Uterus (tissue), 3 donors: ENCODE measurements at regions not wholly inside any gene's neighbourhood (a gene's known extent, or its start where the extent isn't known, plus 50 kb on each side); places are given as distances from the start of the nearest gene placed in this dataset.
"Not testable (repeated sequence)": the region's sequence is repeated elsewhere in the genome, so short reads cannot be mapped to it uniquely, and the experiment has no call there.

Source experiments
- DNase-seq, 2 donors: peaks; one replicate each; pipeline ENCODE4 v3.0.0-alpha.2; 2019 to 2020
- H3K27ac ChIP-seq, 2 donors: fragments of 200-600 bp; sonication (generic); 1 replicate in 1 of 2; 2 replicates in 1 of 2; pipeline ENCODE4 v1.5.1; 2016 to 2018
- H3K27me3 ChIP-seq, 2 donors: fragments of 200-600 bp; sonication (generic); one replicate each; pipeline ENCODE4 v1.5.1; 2018 to 2019; ENCODE audit warnings: control low read depth in 1 of 2
- H3K36me3 ChIP-seq, 2 donors: fragments of 200-600 bp; sonication (generic); one replicate each; pipeline ENCODE4 v1.5.1; 2019; ENCODE audit warnings: control low read depth in 1 of 2
- H3K4me1 ChIP-seq, 2 donors: fragments of 200-600 bp; sonication (generic); one replicate each; pipeline ENCODE4 v1.5.1; 2018 to 2019; ENCODE audit warnings: control low read depth in 1 of 2
- H3K4me3 ChIP-seq, 2 donors: fragments of 200-600 bp; sonication (generic); 1 replicate in 1 of 2; 2 replicates in 1 of 2; pipeline ENCODE4 v1.5.1; 2018 to 2019; ENCODE audit warnings: mild to moderate bottlenecking in 1 of 2
- H3K9me3 ChIP-seq, 2 donors: fragments of 200-600 bp; sonication (generic); one replicate each; pipeline ENCODE4 v1.5.1; 2019; ENCODE audit warnings: control low read depth in 1 of 2
- CTCF ChIP-seq, 4 experiments: fragments of 200-600 bp in 2 of 4; fragments of 450-650 bp in 2 of 4; sonication (generic) in 2 of 4; IDR thresholded peaks; one replicate each; pipeline ENCODE4 v1.5.1; 2016 to 2019; ENCODE audit warnings: antibody characterized with exemption in 4 of 4, mild to moderate bottlenecking in 2 of 4, moderate library complexity in 1 of 4
- POLR2A ChIP-seq, 2 donors: fragments of 450-650 bp; IDR thresholded peaks; one replicate each; pipeline ENCODE4 v1.6.1; 2016; ENCODE audit warnings: antibody characterized with exemption in 2 of 2, mild to moderate bottlenecking in 1 of 2, moderate library complexity in 1 of 2
- intact Hi-C: fragments of 100-400 bp; cut with DNase I; formaldehyde crosslinking; loops from one replicate; pipeline ENCODE4 v1.15.1; 2023; ENCODE audit warnings: low total_unique reads
- donor health status: DM: yes; HTN: yes; CAD: no.

GRCh38 chr10:44116474-44116873 lies 268.4 kb downstream of the CXCL12 start:
- no peak for DNase-seq
- intact Hi-C loops: no loop called here
- Histone ChIP-seq H3K36me3 (no peaks in the 10 kb centered on the region), H3K27ac (no peak overlapping the region), H3K27me3 (no peaks in the 10 kb centered on the region), H3K9me3 (no peaks in the 10 kb centered on the region), H3K4me1 (no peaks in the 10 kb centered on the region), H3K4me3 (no peak overlapping the region)
- TF ChIP-seq POLR2A (IDR thresholded peaks at IDR 0.05): no peak
- TF ChIP-seq CTCF (IDR thresholded peaks at IDR 0.05): no peak

- Histone ChIP-seq H3K4me1 (no peaks in the 10 kb centered on the region), H3K36me3 (no peaks in the 10 kb centered on the region), H3K9me3 (no peaks in the 10 kb centered on the region), H3K27me3 (no peaks in the 10 kb centered on the region), H3K27ac (no peak overlapping the region), H3K4me3 (no peak overlapping the region)
- intact Hi-C loops: no loop called here
- DNase-seq: no peak
- no peak for TF ChIP-seq CTCF (IDR thresholded peaks at IDR 0.05)
- no peak for TF ChIP-seq POLR2A (IDR thresholded peaks at IDR 0.05)
Measured at GRCh38 chr10:44115516-44115915, 269.4 kb downstream of the CXCL12 start.

- intact Hi-C loops: no loop called here
- H3K36me3 ChIP-seq: no peaks in the 10 kb centered on the region
- DNase-seq: no peak
- TF ChIP-seq POLR2A (IDR thresholded peaks at IDR 0.05): no peak
- no peak for TF ChIP-seq CTCF (IDR thresholded peaks at IDR 0.05)
- H3K4me3 ChIP-seq: no peak overlapping the region
- no peaks in the 10 kb centered on the region for H3K27me3 ChIP-seq
- no peaks in the 10 kb centered on the region for H3K4me1 ChIP-seq
- no peaks in the 10 kb centered on the region for H3K9me3 ChIP-seq
- no peak overlapping the region for H3K27ac ChIP-seq
Measured at GRCh38 chr10:44114441-44114840, 270.5 kb downstream of the CXCL12 start.

GRCh38 chr10:44112280-44112679 lies 272.6 kb downstream of the CXCL12 start:
- intact Hi-C loops, H3K4me1 ChIP-seq, H3K27ac ChIP-seq, H3K4me3 ChIP-seq, DNase-seq, H3K36me3 ChIP-seq, H3K27me3 ChIP-seq, H3K9me3 ChIP-seq: not testable (repeated sequence)

GRCh38 chr10:44105696-44106095 lies 279.2 kb downstream of the CXCL12 start:
- Histone ChIP-seq H3K27me3 (no peaks in the 10 kb centered on the region), H3K27ac (no peak overlapping the region), H3K4me1 (no peaks in the 10 kb centered on the region), H3K36me3 (no peaks in the 10 kb centered on the region), H3K4me3 (no peak overlapping the region), H3K9me3 (no peaks in the 10 kb centered on the region)
- intact Hi-C loops: no loop called here
- DNase-seq: no peak
- TF ChIP-seq CTCF (IDR thresholded peaks at IDR 0.05): no peak
- TF ChIP-seq POLR2A (IDR thresholded peaks at IDR 0.05): no peak

GRCh38 chr10:44102726-44103255 lies 282.1 kb downstream of the CXCL12 start:
- intact Hi-C loops: no loop called here
- Histone ChIP-seq H3K36me3 (no peaks in the 10 kb centered on the region), H3K4me3 (no peak overlapping the region), H3K9me3 (no peaks in the 10 kb centered on the region), H3K27ac (no peak overlapping the region), H3K4me1 (no peaks in the 10 kb centered on the region), H3K27me3 (no peaks in the 10 kb centered on the region)
- DNase-seq: no peak
- no peak for TF ChIP-seq CTCF (IDR thresholded peaks at IDR 0.05)
- TF ChIP-seq POLR2A (IDR thresholded peaks at IDR 0.05): no peak
